HG03354 (cell line): ENCODE measurements at regions not wholly inside any gene's neighbourhood (a gene's known extent, or its start where the extent isn't known, plus 50 kb on each side); places are given as distances from the start of the nearest gene placed in this dataset.
"Not testable (repeated sequence)": the region's sequence is repeated elsewhere in the genome, so short reads cannot be mapped to it uniquely, and the experiment has no call there.

Source experiments
- ATAC-seq: cut with Tn5 transposase; IDR thresholded peaks from one replicate; pipeline ENCODE4 v1.9.1; 2021; ENCODE audit warnings: mild to moderate bottlenecking; ENCODE audit not compliant: unreplicated experiment, poor library complexity, severe bottlenecking

- no peak for ATAC-seq
Measured at GRCh38 chr5:51556833-51557232, 173.6 kb downstream of the ISL1 start.

- ATAC-seq, result no peak
Measured at GRCh38 chr5:51558682-51559081, 175.4 kb downstream of the ISL1 start.

GRCh38 chr5:51559339-51559738, 176.1 kb downstream of the ISL1 start:
- ATAC-seq, result no peak

- no peak for ATAC-seq
Measured at GRCh38 chr5:51559921-51560658, 176.8 kb downstream of the ISL1 start.

- no peak for ATAC-seq
Measured at GRCh38 chr5:51566953-51567352, 183.7 kb downstream of the ISL1 start.

- no peak for ATAC-seq
Measured at GRCh38 chr5:51567636-51568035, 184.4 kb downstream of the ISL1 start.

GRCh38 chr5:51573835-51574234, 190.6 kb downstream of the ISL1 start:
- ATAC-seq, result no peak

- no peak for ATAC-seq
Measured at GRCh38 chr5:51582871-51583394, 199.7 kb downstream of the ISL1 start.

- no peak for ATAC-seq
Measured at GRCh38 chr5:51598026-51598425, 214.8 kb downstream of the ISL1 start.

GRCh38 chr5:51599587-51599986, 216.3 kb downstream of the ISL1 start:
- no peak for ATAC-seq

- ATAC-seq, result no peak
Measured at GRCh38 chr5:51604324-51604723, 221.1 kb downstream of the ISL1 start.

GRCh38 chr5:51606921-51607320, 223.7 kb downstream of the ISL1 start:
- ATAC-seq, result no peak

GRCh38 chr5:51618234-51618633, 235.0 kb downstream of the ISL1 start:
- ATAC-seq, result no peak

- no peak for ATAC-seq
Measured at GRCh38 chr5:51621156-51621555, 237.9 kb downstream of the ISL1 start.

- ATAC-seq, result no peak
Measured at GRCh38 chr5:51622161-51622790, 239.0 kb downstream of the ISL1 start.

- ATAC-seq, result no peak
Measured at GRCh38 chr5:51625224-51625968, 242.1 kb downstream of the ISL1 start.

GRCh38 chr5:51632027-51632426, 248.8 kb downstream of the ISL1 start:
- no peak for ATAC-seq

GRCh38 chr5:51632793-51633192, 249.5 kb downstream of the ISL1 start:
- ATAC-seq, result no peak

- ATAC-seq, result not testable (repeated sequence)
Measured at GRCh38 chr5:51636973-51637372, 253.7 kb downstream of the ISL1 start.

- no peak for ATAC-seq
Measured at GRCh38 chr5:51644976-51645375, 261.7 kb downstream of the ISL1 start.

GRCh38 chr5:51646482-51646881, 263.2 kb downstream of the ISL1 start:
- no peak for ATAC-seq
